K562 (cell line): ENCODE measurements at regions not wholly inside any gene's neighbourhood (a gene's known extent, or its start where the extent isn't known, plus 50 kb on each side); places are given as distances from the start of the nearest gene placed in this dataset.

Experiments
- CBX3 ChIP-seq, 2 experiments: IDR thresholded peaks; 1 replicate in 1 of 2; 2 replicates in 1 of 2; pipeline ENCODE4 v1.6.1; 2012; ENCODE audit warnings: inconsistent platforms in 2 of 2, low read length in 2 of 2, borderline replicate concordance in 1 of 2, control low read depth in 1 of 2
- CTBP1 ChIP-seq: fragments of 450-650 bp; IDR thresholded peaks from 2 replicates; pipeline ENCODE4 v1.6.1; 2016; ENCODE audit warnings: borderline replicate concordance
- DACH1 ChIP-seq: fragments of 450-650 bp; IDR thresholded peaks from 2 replicates; pipeline ENCODE4 v1.6.1; 2018; ENCODE audit not compliant: partially characterized antibody
- E2F4 ChIP-seq: sonication (generic); formaldehyde crosslinking; IDR thresholded peaks from 2 replicates; pipeline ENCODE4 v1.8.0; 2022; ENCODE audit warnings: mild to moderate bottlenecking, low read depth, missing genetic modification reagents
- EGR1 ChIP-seq: fragments of 450-650 bp; conservative IDR thresholded peaks from 2 replicates; pipeline ENCODE4 v1.6.1; 2017; ENCODE audit warnings: mild to moderate bottlenecking
- EP300 ChIP-seq: IDR thresholded peaks from 2 replicates; pipeline ENCODE4 v1.6.1; 2012; ENCODE audit warnings: low read length, improper control_type of control experiment
- KLF16 ChIP-seq: IDR thresholded peaks from 2 replicates; pipeline ENCODE4 v1.6.1; 2016; ENCODE audit warnings: antibody characterized with exemption
- MLLT1 ChIP-seq, 2 experiments: fragments of 450-650 bp; IDR thresholded peaks; 2 replicates each; pipeline ENCODE4 v1.6.1; 2016
- MNT ChIP-seq, 2 experiments: fragments of 450-650 bp; conservative IDR thresholded peaks; 2 replicates each; pipeline ENCODE4 v1.6.1; 2017; ENCODE audit warnings: mild to moderate bottlenecking in 2 of 2, moderate library complexity in 2 of 2
- PKNOX1 ChIP-seq: fragments of 450-650 bp; IDR thresholded peaks from 2 replicates; pipeline ENCODE4 v1.6.1; 2016
- RBM25 ChIP-seq: fragments of 200-400 bp; formaldehyde crosslinking; IDR thresholded peaks from 2 replicates; pipeline ENCODE4 v1.6.1; 2018; ENCODE audit warnings: low read length, low read depth, moderate library complexity; ENCODE audit not compliant: severe bottlenecking
- SIN3B ChIP-seq: fragments of 450-650 bp; IDR thresholded peaks from 2 replicates; pipeline ENCODE4 v1.6.1; 2017; ENCODE audit warnings: low read depth, mild to moderate bottlenecking, moderate library complexity
- TEAD1 ChIP-seq, 2 experiments: fragments of 450-650 bp in 1 of 2; sonication (generic) in 1 of 2; formaldehyde crosslinking; IDR thresholded peaks; 2 replicates each; pipeline versions ENCODE4 v1.4.0 to v1.8.0; 2020 to 2022; ENCODE audit warnings: mild to moderate bottlenecking in 2 of 2, missing genetic modification reagents in 1 of 2
- TEAD4 ChIP-seq, 2 experiments: sonication (generic) in 1 of 2; formaldehyde crosslinking in 1 of 2; IDR thresholded peaks; 2 replicates each; pipeline versions ENCODE4 v1.6.1 to v1.8.0; 2012 to 2022; ENCODE audit warnings: borderline replicate concordance in 1 of 2, inconsistent platforms in 1 of 2, low read length in 1 of 2, mild to moderate bottlenecking in 1 of 2, missing genetic modification reagents in 1 of 2
- TFAP4 ChIP-seq: sonication (generic); formaldehyde crosslinking; IDR thresholded peaks from 2 replicates; pipeline ENCODE4 v1.8.0; 2022; ENCODE audit warnings: missing genetic modification reagents, mild to moderate bottlenecking, moderate library complexity, borderline replicate concordance
- TOE1 ChIP-seq, 2 experiments: fragments of 450-650 bp in 1 of 2; sonication (generic) in 1 of 2; formaldehyde crosslinking in 1 of 2; IDR thresholded peaks; 2 replicates each; pipeline versions ENCODE4 v1.7.1 to v1.8.0; 2016 to 2022; ENCODE audit warnings: borderline replicate concordance in 2 of 2, mild to moderate bottlenecking in 2 of 2, antibody characterized with exemption in 1 of 2, inconsistent platforms in 1 of 2, low read depth in 1 of 2, missing genetic modification reagents in 1 of 2, moderate library complexity in 1 of 2
- ZNF146 ChIP-seq: IDR thresholded peaks from one replicate; pipeline ENCODE4 v1.6.1; 2018; ENCODE audit warnings: missing compliant biosample characterization; ENCODE audit not compliant: unreplicated experiment
- ZNF197 ChIP-seq: fragments of 200-800 bp; sonication (Bioruptor generic); IDR thresholded peaks from 2 replicates; pipeline ENCODE4 v1.6.1; 2016; ENCODE audit warnings: low read depth, missing genetic modification characterization, missing compliant biosample characterization
- ZNF282 ChIP-seq: sonication (generic); formaldehyde crosslinking; IDR thresholded peaks from 2 replicates; pipeline ENCODE4 v1.8.1; 2023; ENCODE audit warnings: missing genetic modification reagents
- ZNF384 ChIP-seq: IDR thresholded peaks from 2 replicates; pipeline ENCODE4 v1.6.1; 2012; ENCODE audit warnings: low read depth, low read length, improper control_type of control experiment

GRCh38 chr6:90411292-90411781 is 114.7 kb upstream of the BACH2 start (continued):
- no peak for TF ChIP-seq E2F4
- TF ChIP-seq CTBP1 = peak; percentile 58
- TF ChIP-seq TEAD4 (IDR thresholded peaks at IDR 0.05; ENCODE audit: low read length) = 0 out of 2 replicates have a peak, but pooled peaks have one; percentile 10
- no peak for TF ChIP-seq TEAD4 (CRISPR knock-in tag; IDR thresholded peaks at IDR 0.05; ENCODE audit: borderline replicate concordance)
- TF ChIP-seq EP300 = 0 out of 2 replicates have a peak, but pooled peaks have one; percentile 17
- no peak for TF ChIP-seq ZNF197 (CRISPR knock-in tag)
- TF ChIP-seq TFAP4 (CRISPR knock-in tag) = peak; percentile 66
- no peak for TF ChIP-seq ZNF384
- peak; percentile 4 for TF ChIP-seq RBM25
- 0 out of 4 replicates have a peak, but pooled peaks of 1 of the 2 experiments have one; percentile 18 for TF ChIP-seq MNT (conservative IDR thresholded peaks at IDR 0.05)
- no peak for TF ChIP-seq MLLT1 (IDR thresholded peaks at IDR 0.05)
- TF ChIP-seq SIN3B = no peak
- TF ChIP-seq CBX3 (IDR thresholded peaks at IDR 0.05; ENCODE audit: borderline replicate concordance in 1 of 2, low read length in 2 of 2) = peak in 1 of 2 experiments; percentile 45; a peak in 1 of 3 replicates
- TF ChIP-seq KLF16 = no peak
- TF ChIP-seq TEAD1 (CRISPR knock-in tag; IDR thresholded peaks at IDR 0.05) = 0 out of 4 replicates have a peak, but pooled peaks of 1 of the 2 experiments have one; percentile 20
- TF ChIP-seq EGR1 = no peak
- peak; percentile 96 for TF ChIP-seq PKNOX1
- no peak for TF ChIP-seq ZNF282 (CRISPR knock-in tag)
- TF ChIP-seq TOE1 (IDR thresholded peaks at IDR 0.05; ENCODE audit: borderline replicate concordance) = no peak
- TF ChIP-seq TOE1 (CRISPR knock-in tag; IDR thresholded peaks at IDR 0.05; ENCODE audit: borderline replicate concordance, low read depth) = no peak
- TF ChIP-seq ZNF146 (CRISPR knock-in tag) = no peak
- peak; percentile 74 for TF ChIP-seq DACH1
